Neuron (in vitro differentiated cells): ENCODE measurements at regions not wholly inside any gene's neighbourhood (a gene's known extent, or its start where the extent isn't known, plus 50 kb on each side); places are given as distances from the start of the nearest gene placed in this dataset.

Experiments used
- H2AFZ ChIP-seq: one replicate; pipeline ENCODE4 v1.6.1; 2013; ENCODE audit warnings: low read depth, mild to moderate bottlenecking, inconsistent platforms, low read length, moderate library complexity
- H3K27me3 ChIP-seq: one replicate; pipeline ENCODE4 v1.6.1; 2013; ENCODE audit warnings: low read length; ENCODE audit not compliant: insufficient read depth
- H3K36me3 ChIP-seq: one replicate; pipeline ENCODE4 v1.6.1; 2013; ENCODE audit warnings: low read length; ENCODE audit not compliant: insufficient read depth
- H3K4me1 ChIP-seq: one replicate; pipeline ENCODE4 v1.6.1; 2013; ENCODE audit warnings: low read length; ENCODE audit not compliant: insufficient read depth
- H3K4me3 ChIP-seq: 2 replicates; pipeline ENCODE4 v1.5.1; 2013; ENCODE audit warnings: mild to moderate bottlenecking, low read length, moderate library complexity
- H3K9me3 ChIP-seq: one replicate; pipeline ENCODE4 v1.6.1; 2013; ENCODE audit warnings: low read length

DNA sequence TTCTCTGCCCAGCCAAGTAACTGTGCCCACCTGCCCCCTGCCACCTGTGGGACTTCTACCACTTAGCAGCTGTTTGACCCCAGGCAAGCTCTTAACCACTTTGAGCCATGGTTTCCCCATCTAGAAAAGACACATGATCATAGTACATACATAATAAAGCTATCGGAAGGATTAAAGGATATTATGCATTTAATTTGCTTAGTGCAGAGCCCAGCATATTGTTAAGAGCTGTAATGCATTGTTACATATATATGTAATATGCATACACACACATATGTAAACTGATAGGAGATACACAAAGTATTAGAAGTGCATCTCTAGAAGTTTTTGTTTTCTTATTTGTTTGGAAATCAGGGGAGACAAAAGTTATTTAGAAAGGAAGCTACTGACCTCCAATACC lies 83.5 kb upstream of the ZBTB40 start:
- Histone ChIP-seq H2AFZ (no peak overlapping the region), H3K36me3 (no peaks in the 10 kb centered on the region), H3K4me1 (no peaks in the 10 kb centered on the region), H3K9me3 (no peaks in the 10 kb centered on the region), H3K27me3 (no peaks in the 10 kb centered on the region), H3K4me3 (no peak overlapping the region)

- no peaks in the 10 kb centered on the region for H3K36me3 ChIP-seq
- H3K4me1 ChIP-seq: no peaks in the 10 kb centered on the region
- no peaks in the 10 kb centered on the region for H3K9me3 ChIP-seq
- no peaks in the 10 kb centered on the region for H3K27me3 ChIP-seq
- H3K4me3 ChIP-seq: no peak overlapping the region
- H2AFZ ChIP-seq: no peak overlapping the region
Observed at GRCh38 chr1:22369294-22370189, 82.1 kb upstream of the ZBTB40 start.

DNA sequence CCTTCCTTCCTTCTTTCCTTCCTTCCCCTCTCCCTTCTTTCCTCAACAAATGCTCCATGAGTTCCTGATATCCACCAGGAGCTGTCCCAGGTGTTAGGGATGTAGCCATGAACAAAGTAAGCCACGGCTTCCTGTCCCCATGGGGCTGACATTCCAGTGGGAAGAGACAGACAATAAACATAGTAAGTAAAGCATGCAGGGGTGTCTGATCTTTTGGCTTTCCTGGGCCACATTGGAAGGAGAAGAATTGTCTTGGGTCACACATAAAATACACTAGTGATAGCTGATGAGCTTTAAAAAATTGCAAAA lies 81.5 kb upstream of the ZBTB40 start:
- H3K4me3 ChIP-seq: no peak overlapping the region
- no peaks in the 10 kb centered on the region for H3K36me3 ChIP-seq
- no peaks in the 10 kb centered on the region for H3K9me3 ChIP-seq
- no peaks in the 10 kb centered on the region for H3K27me3 ChIP-seq
- H3K4me1 ChIP-seq: no peaks in the 10 kb centered on the region
- H2AFZ ChIP-seq: no peak overlapping the region

DNA sequence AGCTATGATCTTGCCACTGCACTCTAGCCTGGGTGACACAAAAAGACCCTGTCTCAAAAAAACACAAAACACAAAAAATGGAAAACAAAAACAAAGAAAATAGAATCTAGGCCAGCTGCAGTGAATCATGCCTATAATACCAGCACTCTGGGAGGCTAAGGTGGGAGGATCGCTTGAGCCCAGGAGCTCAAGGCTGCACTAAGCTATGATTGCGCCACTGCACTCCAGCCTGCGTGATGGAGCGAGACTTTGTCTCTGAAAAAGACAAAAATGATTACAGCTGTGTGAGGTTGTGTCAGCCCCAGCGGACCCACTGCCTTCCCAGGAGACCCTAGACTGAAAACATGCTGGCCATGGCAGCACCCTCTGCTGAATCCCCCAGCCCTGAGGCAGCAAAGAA lies 80.2 kb upstream of the ZBTB40 start:
- H3K4me3 ChIP-seq: no peak overlapping the region
- no peaks in the 10 kb centered on the region for H3K4me1 ChIP-seq
- no peak overlapping the region for H2AFZ ChIP-seq
- H3K9me3 ChIP-seq: no peaks in the 10 kb centered on the region
- H3K27me3 ChIP-seq: no peaks in the 10 kb centered on the region
- no peaks in the 10 kb centered on the region for H3K36me3 ChIP-seq

DNA sequence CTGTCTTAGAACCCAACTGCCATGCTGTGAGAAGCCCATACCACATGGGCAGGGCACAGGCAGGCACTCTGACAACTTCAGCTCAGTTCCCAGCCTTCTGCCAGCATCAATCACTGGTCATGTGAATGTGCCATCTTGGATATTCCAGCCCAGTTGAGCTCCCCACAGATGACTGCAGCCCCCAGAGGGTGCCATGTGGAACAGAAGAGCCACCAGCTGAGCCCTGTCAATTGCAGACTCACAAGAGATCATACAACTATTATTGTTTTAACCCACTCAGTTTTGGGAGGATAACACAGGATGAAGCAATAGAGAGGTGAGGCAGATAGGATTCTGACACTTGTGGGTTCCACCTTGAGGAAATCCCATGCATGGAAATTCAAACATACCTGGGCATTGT lies 78.4 kb upstream of the ZBTB40 start:
- Histone ChIP-seq H3K4me3 (no peak overlapping the region), H3K36me3 (no peaks in the 10 kb centered on the region), H3K27me3 (no peaks in the 10 kb centered on the region), H2AFZ (no peak overlapping the region), H3K9me3 (no peaks in the 10 kb centered on the region), H3K4me1 (no peaks in the 10 kb centered on the region)

GRCh38 chr1:22374001-22374400 lies 77.7 kb upstream of the ZBTB40 start:
- no peaks in the 10 kb centered on the region for H3K9me3 ChIP-seq
- no peaks in the 10 kb centered on the region for H3K27me3 ChIP-seq
- no peak overlapping the region for H2AFZ ChIP-seq
- no peaks in the 10 kb centered on the region for H3K36me3 ChIP-seq
- H3K4me1 ChIP-seq: no peaks in the 10 kb centered on the region
- H3K4me3 ChIP-seq: no peak overlapping the region

GRCh38 chr1:22375601-22376000 lies 76.0 kb upstream of the ZBTB40 start:
- Histone ChIP-seq H2AFZ (no peak overlapping the region), H3K4me3 (no peak overlapping the region), H3K27me3 (peaks cover 7% of the 10 kb centered on the region), H3K36me3 (no peaks in the 10 kb centered on the region), H3K4me1 (no peaks in the 10 kb centered on the region), H3K9me3 (no peaks in the 10 kb centered on the region)

- Histone ChIP-seq H3K27me3 (peaks cover 7% of the 10 kb centered on the region), H3K4me1 (no peaks in the 10 kb centered on the region), H2AFZ (no peak overlapping the region), H3K9me3 (no peaks in the 10 kb centered on the region), H3K36me3 (no peaks in the 10 kb centered on the region), H3K4me3 (no peak overlapping the region)
Observed at GRCh38 chr1:22376001-22376400, 75.7 kb upstream of the ZBTB40 start.

DNA sequence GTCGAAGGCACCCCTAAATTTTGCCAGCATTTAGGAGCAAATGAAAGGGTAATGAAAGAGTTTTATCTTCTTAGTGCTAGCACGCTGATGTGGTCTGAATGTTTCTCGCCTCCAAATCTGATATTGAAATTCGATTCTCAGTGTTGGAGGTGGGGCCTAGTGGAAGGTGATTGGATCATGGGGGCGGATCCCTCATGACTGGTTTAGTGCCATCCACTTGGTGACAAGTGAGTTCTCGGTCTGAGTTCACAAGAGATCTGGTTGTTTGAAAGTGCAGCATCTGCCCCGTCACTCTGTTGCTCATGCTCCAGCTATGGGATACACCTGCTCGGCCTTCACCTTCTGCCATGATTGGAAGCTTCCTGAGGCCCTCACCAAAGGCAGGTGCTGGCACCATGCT lies 75.1 kb upstream of the ZBTB40 start:
- H3K4me1 ChIP-seq: no peaks in the 10 kb centered on the region
- no peak overlapping the region for H2AFZ ChIP-seq
- no peaks in the 10 kb centered on the region for H3K36me3 ChIP-seq
- peaks cover 7% of the 10 kb centered on the region for H3K27me3 ChIP-seq
- no peaks in the 10 kb centered on the region for H3K9me3 ChIP-seq
- H3K4me3 ChIP-seq: no peak overlapping the region

GRCh38 chr1:22376976-22377375 lies 74.7 kb upstream of the ZBTB40 start:
- Histone ChIP-seq H3K27me3 (peaks cover 7% of the 10 kb centered on the region), H3K36me3 (no peaks in the 10 kb centered on the region), H3K4me3 (no peak overlapping the region), H2AFZ (no peak overlapping the region), H3K9me3 (no peaks in the 10 kb centered on the region), H3K4me1 (no peaks in the 10 kb centered on the region)

GRCh38 chr1:22379566-22379965 lies 72.1 kb upstream of the ZBTB40 start:
- Histone ChIP-seq H2AFZ (no peak overlapping the region), H3K9me3 (no peaks in the 10 kb centered on the region), H3K4me3 (no peak overlapping the region), H3K36me3 (no peaks in the 10 kb centered on the region), H3K4me1 (no peaks in the 10 kb centered on the region), H3K27me3 (peaks cover 7% of the 10 kb centered on the region)

DNA sequence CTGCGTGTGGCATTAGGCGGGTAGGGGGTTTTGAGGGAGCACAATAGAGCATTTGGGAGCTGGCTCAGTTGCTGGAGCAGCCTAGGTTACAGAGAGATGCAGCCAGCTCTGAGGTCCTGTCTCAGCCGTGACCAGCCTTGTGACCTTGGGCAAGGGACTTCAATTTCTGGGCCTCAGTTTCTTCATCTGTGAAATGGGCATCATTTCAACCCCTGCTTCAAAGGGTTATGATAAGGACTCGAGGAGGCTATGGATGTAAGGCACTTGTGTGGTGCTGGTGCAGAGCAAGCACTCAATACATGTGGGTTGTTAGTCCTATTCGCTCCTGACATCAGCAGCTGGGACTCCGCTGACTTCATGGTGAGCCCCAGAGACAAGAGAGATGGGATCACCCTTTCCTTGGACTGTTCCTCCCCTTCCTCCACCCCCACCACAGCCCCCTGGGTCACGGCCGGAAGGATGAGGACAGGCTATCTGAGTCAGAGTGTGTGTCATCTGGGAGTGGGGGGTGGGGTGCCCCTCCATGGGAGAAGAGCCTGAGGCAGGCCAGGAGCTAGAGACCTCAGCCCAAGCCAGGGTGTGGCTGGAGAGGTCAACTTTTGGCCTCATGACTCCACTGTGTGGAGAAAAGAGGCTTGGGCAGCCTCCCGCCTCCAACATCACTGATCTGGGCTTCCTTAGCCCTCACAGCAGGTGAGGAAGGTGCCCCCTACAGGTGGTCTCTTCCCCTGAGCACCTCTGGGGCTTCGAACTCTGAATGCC lies 71.4 kb upstream of the ZBTB40 start:
- Histone ChIP-seq H3K36me3 (no peaks in the 10 kb centered on the region), H3K4me3 (no peak overlapping the region), H3K27me3 (peaks cover 7% of the 10 kb centered on the region), H2AFZ (no peak overlapping the region), H3K9me3 (no peaks in the 10 kb centered on the region), H3K4me1 (no peaks in the 10 kb centered on the region)

DNA sequence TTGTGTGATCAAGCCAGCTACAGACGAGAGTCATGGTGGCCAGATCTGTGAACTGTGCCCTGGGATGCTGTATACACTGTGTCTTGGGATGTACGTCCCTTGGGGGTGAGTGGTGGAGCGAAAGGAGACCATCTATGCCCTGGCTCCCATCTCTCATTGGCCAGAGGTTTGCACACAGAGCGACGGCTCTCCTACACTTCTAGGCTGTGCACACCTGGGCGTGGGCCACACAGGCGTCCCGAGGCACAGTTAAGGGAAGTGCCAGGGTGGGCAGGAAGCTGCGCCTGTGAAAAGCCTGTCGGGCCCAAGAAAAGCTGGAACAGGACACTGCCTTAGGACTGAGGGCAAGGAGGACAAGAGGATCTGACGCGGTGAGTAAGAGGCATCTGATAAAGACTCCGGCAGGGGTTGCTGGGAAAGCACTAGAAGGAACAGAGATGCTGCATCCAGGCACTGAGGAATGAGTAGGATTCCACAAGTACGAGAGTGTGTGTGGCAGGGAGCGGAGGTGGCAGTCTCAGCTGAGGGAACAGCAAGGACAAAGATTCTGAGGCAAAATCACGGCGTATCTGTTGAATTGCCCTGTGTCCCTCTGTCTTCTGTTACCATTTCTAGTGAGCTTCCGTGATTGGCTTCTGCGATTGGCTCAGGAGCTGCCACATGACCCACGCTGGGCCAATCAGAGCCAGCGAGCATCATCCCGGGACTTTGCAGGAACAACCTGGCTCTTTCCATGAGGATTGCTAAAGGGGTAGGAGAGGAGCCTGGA lies 67.9 kb upstream of the ZBTB40 start:
- Histone ChIP-seq H3K9me3 (no peaks in the 10 kb centered on the region), H2AFZ (no peak overlapping the region), H3K4me1 (no peaks in the 10 kb centered on the region), H3K27me3 (peaks cover 7% of the 10 kb centered on the region), H3K36me3 (no peaks in the 10 kb centered on the region), H3K4me3 (no peak overlapping the region)
